ENCODE measurements at regions not wholly inside any gene's neighbourhood (a gene's known extent, or its start where the extent isn't known, plus 50 kb on each side); places are given as distances from the start of the nearest gene placed in this dataset.

DNA sequence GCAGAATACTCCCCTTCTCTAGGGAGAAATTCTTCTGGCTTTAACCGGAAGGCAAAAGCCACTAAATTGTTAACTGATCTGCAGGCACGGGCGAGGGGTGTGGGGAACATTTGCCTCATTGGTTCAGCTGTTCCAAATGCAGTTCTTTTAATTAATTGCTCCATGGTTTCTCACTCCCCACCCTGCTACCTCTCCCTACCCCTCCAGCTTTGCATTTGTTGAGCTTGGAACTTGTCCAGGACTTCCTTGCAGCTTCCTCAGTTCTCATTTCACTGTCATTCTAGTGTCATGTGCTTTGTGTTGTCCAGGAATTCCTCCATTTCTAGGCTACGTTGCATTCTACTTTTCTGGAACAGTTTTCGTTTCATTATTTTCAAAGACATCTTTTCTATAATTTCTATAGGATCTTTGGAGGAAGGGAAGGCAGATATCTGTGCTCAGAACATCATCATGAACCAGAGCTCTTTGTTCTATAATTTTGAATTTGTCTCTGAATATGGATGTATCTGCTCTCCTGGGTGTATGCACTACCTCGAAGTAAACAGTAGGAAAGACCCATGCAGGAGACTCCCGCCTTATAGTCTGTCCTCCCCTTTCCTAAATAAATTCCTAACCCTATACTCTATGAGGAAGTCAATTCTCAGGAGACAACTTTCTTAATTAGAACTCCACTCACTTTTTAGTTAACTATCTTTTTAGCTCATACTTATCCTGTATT, 132.4 kb upstream of the LMO4 start:
- DNase-seq (ENCODE audit: low spot score), result no peak

DNA sequence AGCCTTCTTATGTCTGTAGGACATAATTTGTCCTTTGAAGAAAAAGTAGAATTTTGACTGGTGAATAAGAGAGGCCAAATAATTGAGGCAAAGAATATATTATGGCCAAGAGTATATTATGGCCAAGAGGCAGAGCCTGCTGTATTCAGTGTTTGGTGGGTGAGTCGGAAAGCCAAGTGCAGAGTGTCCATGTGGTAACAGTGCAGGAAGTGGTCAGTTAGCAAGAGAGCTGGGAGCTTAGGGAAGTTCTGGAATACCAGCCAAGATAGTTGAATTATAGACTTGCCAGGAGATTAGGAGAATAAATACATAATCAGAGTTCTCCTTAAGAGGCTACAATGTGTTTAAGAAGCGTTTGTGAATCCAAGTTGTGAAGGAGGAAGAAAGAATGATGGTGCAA, 131.5 kb upstream of the LMO4 start:
- DNase-seq (ENCODE audit: low spot score), result no peak

DNA sequence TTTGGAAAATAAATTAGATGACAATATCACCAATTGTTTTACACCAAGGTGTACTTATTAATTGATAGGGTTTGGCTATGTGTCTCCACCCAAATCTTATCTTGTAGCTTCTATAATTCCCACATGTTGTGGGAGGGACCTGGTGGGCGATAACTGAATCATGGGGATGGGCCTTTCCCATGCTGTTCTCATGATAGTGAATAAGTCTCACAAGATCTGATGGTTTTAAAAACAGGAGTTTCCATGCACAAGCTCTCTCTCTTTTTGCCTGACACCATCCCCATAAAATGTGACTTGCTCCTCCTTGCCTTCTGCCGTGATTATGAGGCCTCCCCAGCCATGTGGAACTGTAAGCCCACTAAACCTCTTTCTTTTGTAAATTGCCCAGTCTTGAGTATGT, 131.0 kb upstream of the LMO4 start:
- DNase-seq (ENCODE audit: low spot score), result no peak

DNA sequence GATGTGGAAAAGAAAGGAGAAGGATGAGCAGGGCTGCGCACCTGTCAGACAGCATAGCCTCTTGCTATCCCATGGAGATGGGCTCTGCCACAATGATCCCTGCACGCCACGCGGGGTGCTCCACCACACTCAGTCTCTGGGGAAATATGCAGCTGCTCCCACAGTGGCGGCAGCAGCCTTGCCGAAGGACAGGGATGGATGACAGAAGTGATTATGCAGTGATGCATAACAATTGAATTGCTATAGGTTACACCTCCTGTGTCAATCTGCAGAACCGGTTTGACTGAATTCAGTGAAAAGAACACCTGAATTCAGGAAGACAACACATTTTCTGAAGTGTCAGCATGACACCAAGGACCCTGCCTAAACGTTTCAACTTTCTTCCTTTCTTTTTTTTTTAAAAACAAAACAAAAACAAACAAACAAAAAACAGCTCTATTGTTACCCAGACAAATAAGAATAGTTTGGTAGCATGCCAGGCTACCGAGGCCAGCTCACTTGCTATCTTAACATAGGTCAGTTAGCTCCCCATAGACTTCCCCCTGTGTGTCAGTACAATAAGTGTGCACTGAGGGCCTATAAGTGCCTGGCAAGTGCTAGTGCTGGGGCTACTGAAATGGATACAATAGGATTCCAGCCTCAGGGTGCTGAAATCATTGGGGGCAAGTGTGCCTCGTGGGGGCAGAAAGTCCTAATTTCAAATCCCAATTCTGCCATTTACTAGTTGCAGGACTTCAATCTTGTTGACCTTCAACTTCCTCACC, 127.6 kb upstream of the LMO4 start:
- DNase-seq (ENCODE audit: low spot score), result peak; percentile 43

DNA sequence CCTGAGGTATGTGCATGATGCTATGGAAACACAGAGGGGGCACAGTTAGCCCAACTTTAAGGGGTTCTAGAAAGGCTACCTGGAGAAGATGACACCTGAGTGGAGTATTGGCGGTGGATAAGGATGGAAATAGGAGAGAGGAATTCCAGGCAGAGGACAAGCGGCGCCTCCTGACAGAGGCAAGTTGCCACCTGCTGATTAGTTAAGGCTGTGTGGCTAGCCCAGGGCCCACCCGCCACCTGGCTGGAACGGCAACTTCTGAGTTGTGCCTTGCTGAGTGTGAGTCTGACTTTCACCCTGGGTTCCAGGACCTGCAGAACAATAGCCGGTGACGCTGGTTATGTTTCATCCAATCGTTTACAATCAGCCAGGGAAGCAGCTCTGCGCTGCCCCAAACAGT, 126.9 kb upstream of the LMO4 start:
- no peak for DNase-seq (ENCODE audit: low spot score)

DNA sequence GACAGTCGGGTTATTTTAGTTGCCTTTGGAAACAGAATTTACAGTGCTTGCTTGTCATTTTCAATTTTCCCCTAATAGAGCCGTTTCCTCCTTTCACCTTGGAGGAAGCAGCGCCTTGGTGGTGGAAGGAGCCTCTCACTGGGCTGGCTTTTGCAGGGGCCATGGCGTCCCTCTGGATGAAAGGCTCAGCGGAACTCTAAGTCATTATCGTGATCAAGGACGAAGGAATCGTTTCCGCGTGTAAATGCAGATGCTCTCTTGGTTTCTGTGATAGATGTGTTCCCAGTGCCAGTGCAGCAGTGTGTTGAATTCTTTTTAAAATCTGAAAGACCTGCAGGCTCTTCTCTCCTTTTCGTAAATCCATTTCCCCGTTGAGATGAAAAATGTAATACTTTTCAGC, 126.2 kb upstream of the LMO4 start:
- DNase-seq (ENCODE audit: low spot score), result no peak

DNA sequence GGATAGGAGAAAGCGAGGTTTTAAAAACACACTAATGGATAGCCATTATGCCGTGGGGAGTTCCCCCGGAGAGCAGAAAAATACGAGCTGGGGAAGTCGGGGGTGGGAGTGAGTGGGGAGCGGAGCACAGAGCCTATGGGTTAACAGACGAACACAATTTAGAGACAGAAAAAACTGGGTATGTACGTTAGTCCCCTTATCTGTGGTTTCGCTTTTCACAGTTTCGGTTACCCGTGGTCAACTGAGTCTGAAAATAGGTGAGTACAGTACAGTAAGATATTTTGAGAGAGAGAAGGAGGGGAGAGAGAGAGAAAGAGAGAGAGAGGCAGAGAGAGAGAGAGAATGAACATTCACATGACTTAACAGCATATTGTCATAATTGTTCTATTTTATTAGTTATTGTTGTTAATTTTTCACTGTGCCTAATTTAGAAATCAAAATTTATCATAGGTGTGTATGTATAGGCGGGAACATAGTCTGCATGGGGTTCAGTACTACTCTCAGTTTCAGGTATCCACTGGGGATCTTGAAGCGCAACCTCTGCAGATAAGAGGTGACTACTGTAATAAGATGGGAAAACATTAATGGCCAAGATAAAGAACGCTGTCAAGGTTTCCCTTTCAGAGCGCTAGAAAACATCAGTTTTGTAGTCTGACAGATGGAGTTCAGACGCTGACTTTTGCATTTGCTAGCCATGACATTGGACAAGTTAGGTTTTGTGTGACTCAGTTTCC, 125.6 kb upstream of the LMO4 start:
- no peak for DNase-seq (ENCODE audit: low spot score)

DNA sequence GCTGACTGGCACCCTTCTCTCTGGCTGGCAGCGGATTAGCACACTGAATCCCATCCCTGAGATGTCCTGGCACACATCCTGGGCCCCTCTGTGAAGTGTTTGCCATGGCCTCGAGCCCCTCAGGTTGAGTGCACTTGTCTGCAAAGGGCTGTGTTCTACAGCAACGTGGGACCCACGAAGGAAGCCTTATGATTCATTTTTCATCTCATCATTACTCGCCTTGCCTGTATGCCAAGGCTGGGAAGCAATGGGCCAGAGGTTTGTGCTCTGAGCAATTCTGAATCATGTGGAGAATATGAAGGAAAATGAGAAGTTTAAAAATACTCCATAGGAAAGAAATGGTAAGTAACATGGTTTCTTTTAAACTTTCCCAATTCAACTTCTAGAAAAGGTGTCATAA, 124.8 kb upstream of the LMO4 start:
- DNase-seq (ENCODE audit: low spot score), result no peak

DNA sequence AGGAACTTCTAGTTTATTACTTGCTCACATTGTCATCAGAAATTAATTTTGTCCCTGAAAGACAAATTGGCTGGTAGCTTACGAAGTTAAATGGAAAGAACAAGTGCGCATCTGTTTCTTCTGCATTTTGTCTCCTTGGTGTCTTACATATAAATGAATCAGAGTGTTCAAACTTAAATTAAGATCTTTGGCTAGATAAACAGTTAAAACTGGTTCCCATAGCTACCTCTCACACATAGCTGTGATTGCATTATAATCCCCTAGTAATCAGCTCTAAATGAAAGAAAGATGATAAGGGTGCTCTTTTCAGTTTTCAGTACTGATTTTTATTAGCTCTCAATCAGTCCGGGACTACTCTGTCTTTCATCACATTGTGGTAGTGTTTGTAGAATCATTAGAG, 124.2 kb upstream of the LMO4 start:
- DNase-seq (ENCODE audit: low spot score), result no peak

DNA sequence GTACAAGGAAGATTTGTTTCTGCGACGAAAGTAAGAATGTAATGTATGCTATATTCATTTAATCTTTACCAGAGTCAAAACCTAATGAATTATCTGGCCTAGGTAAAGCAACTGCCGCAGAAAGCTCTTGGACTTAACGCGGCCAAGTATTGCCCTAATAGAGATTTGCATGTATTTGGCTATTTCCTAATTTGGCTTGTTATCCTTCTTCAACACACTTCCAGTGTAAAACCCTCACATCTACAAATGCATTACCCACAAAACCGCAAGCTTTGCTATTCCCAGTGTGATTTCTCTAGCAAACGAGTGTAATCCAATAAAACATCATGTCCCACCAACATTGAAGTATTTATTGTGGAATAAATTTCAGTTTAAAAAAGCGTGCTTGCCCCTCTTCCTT, 123.8 kb upstream of the LMO4 start:
- no peak for DNase-seq (ENCODE audit: low spot score)

DNA sequence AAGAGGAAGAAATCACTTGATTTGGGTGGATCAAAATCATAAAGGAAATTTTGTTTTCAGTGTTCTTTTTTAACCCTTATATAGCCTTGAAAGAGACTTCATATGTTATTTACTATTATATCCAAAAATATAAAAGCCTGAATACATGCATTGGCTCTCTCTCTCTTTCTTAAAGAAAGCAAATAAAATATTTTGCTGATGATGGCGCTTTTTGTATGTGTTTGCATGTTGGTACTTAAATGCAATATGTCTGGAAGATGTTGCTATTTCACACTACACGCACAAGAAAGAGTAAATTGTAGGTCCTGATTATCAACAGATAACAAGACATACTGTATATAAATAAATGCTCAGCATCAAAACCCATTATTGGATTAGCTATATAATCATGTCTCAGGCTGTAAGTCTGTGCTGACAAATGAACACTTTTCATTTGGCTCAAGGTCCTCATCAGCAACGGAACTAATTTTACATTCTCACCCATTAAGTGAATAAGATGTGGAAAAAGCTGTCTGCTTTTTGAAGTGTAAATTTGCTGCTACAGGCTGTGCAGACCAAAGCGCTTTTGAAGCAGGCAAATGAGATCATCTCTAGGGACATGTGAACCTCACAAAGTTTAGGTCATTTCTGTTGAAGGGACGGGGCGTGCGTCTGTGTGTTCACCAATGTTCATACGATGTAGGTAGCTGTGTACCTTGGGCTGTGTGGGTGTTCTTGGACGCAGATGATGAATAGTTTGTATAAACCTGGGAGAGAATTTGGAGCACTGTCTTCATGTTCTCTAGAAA, 122.4 kb upstream of the LMO4 start:
- no peak for DNase-seq (ENCODE audit: low spot score)

DNA sequence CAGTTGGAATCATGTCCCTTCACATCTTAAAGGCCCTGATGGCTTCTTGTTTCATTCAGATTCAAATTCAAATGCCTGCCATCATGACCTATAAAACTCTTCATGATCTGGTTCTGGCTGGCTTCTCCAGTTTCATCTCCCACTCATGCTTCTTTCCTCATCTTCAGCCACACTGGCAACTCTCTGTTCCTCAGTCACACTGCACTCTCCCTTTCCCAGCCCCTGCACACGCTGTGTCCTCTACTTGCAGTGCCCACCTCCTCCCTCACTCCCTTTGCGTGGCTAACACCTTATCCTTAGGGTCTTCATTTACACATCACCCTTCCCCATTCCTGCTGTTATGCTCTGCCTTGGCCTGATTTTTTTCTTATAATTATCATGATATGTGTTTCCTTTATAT, 120.6 kb upstream of the LMO4 start:
- DNase-seq (ENCODE audit: low spot score), result no peak

DNA sequence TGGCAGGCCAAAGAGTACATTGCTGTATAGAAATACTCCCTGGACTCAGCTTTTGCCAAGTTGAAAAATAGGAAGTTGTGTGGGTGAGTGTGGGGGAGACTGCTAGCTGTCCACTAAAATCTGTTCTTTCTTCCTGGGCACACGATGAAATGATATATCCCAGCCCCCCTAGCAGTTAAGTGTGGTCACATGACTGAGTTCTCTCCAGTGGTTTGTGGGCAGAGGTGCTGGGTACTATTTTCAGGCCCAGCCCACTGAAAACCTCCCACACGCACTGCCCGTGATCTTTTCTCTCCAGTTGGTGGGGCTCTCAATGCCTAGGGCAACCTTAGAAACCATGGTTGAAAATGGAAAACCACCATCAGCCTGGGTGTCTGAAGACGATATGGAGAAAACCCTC, 119.7 kb upstream of the LMO4 start:
- no peak for DNase-seq (ENCODE audit: low spot score)

DNA sequence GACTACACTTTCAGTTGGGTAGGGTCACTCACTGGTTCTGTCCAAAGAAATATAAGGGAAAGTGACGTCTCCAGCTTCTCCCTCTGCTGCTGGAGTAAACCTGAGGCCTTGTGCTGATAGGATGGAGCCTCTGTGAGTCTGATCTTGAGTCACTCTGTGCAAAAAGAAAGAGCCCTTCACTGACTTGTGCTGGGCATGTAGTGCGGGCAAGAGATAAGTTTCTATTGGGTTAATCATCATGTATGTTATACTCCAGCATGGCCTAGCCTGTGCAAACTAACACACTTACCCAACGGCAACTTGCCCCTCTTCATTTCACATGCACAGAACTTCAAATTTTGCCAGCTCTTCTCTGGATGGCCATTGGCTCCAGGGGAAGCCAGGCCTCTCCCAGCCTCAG, 118.5 kb upstream of the LMO4 start:
- no peak for DNase-seq (ENCODE audit: low spot score)

DNA sequence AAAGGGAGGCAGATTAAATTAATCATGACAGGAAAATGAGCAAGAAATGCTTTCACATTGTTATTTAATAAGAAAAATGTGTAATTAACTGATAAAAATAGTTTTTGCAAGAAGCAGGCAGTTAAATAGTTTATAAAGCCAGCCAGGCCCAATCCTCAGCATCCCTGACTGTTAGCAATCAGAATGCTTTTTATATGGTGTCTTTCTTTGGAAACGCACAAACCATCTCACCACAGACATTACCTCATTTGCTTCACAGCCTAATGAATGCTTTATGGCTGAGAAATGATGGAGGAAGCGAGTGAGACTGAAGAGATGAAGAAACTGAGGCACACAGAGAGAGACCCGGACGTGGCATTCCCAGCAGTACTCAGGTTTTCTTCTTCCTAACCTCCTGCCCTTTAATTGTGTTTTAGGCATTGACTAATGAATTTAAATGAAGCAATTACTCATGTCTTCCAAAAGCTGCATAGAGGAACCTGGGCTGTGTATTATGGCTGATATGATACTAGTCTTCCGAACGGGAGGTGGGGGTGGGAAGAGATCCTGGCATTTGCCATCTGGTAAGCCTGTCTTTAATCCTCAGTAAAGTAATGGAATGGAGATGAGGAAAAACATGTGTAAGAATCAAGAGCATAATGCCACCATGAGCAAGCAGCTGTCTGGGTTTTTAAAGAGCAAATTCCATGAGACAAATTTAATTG, 116.1 kb upstream of the LMO4 start:
- no peak for DNase-seq (ENCODE audit: low spot score)

DNA sequence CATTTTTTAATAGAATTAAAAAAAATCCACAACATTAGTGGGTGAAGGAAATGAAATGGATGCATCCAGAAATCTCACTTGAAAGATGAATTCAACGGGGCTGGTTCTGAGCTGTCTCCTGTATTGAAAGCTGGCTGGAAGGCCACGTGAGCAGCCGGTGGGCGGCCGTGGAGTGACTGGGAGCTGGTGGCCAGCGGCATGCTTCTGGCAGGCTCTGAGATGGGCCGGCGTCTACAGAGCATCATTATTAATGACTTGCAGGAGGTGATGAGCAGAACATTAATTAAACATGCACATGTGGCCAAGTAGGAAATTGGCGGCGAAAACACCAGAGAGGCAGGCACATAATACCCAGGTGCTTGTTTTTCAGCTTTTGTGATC, 115.6 kb upstream of the LMO4 start:
- no peak for DNase-seq (ENCODE audit: low spot score)

DNA sequence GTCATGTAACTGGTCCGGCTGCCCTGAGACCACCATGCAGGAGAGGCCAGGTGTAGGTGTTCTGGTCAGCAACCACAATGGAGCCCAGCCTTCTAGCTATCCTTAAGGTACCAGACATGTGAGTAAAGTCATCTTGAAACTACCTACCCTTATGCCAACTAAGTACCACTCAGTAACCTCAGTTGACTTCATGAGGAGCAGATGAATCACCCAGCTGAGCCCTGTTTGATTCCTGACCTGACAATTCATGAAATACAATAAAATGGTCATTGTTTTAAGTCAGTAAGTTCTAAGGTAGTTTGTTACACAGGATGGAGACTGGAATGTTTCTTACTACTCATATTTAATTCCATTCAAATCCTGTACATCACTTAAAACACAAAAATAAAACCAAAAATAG, 113.1 kb upstream of the LMO4 start:
- DNase-seq (ENCODE audit: low spot score), result no peak

DNA sequence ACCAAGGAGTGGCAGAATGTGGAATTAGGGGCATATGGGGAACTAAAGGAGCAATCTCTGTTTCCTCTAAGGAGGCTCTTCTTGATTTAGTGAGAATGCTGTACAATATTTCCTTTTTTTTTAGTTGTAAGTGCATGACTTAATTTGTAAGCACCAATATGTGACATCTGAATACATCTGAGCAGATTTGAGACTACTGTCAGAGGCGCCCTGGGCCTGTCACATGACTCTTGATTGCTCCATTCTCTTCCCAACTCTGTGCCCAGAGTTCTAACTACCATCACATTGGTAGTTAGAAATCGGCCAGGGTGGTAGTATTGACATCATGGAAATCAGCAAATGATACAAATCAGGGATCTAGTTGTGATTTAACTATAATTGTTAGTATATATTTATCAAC, 110.1 kb upstream of the LMO4 start:
- DNase-seq (ENCODE audit: low spot score), result no peak

DNA sequence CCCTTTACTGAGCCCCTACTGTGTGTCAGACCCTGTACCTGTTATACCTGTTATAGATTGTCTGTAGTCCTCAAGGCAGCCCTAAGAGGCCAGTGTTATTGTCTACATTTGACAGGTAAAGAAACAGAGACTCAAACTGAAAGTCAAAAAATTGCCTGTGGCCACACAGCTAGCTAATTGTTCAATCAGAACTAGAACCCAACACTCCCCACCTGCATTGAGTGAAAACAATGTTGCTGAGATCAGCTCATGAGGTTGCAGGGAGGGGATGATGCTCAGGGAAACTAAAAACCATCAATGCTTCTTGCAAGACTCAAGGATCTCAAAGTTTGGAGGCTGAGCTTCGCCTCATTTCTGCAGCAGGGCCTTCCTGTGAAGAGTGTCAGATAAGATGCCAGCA, 109.5 kb upstream of the LMO4 start:
- DNase-seq (ENCODE audit: low spot score), result no peak

DNA sequence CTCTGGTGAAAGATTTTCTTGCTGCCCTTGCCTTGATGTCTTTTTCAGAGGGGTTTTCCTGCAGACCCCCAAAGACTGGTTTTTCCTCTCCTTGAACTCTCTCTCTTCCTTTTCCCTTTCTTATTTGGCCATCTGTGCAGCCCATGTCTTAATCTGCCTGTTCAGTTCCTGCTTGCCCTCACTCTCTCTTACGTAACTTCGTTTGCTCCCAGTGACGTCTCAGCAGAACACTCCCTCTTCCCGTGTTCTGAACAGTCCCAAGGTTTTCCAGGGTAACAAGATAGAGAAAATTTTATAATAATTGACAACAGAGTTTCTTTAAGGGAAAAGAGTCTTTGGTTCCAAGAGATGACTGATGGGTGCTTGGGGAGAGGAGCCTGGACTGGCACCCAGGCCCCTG, 109.1 kb upstream of the LMO4 start:
- no peak for DNase-seq (ENCODE audit: low spot score)

DNA sequence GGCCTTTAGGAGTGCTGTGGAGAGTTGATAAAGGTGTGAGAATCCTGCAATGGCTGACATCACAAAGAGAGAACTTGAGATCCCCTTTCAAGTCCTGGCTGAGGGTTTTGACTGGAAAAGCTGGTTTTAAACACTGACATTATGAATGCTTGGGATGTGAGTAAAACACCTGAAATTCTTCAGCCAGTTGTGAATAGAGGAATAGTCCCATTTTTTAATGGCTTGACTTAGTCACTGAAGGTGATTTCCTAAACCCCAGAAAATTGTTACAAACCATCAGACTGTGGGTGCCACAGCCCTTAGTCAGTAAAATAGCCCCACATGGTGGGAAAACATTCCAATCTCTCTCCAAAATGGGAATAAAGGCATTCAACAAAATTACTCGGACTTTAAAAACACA, 107.7 kb upstream of the LMO4 start:
- DNase-seq (ENCODE audit: low spot score), result no peak

DNA sequence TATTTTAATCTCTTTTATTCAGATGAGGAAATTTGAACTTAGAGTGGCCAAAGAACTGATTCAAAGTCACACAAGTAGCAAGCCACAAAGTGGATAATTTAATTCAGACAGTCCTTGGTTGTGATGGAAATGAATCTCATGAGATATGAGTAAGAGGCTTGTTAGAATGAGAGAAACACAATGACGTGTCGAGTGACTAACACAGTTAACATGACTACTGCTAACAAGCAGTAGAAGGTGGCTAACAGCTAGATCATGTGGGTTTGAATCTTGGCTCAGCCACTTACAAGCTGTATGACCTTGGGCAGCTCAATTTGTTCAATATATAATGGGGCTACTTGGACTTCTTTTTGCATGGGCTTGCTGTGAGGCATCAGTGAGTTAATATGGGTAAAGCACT, 104.5 kb upstream of the LMO4 start:
- DNase-seq (ENCODE audit: low spot score), result no peak
